Lung microvascular endothelial cell (primary cell): ENCODE measurements at regions not wholly inside any gene's neighbourhood (a gene's known extent, or its start where the extent isn't known, plus 50 kb on each side); places are given as distances from the start of the nearest gene placed in this dataset.
"Not testable (repeated sequence)": the region's sequence is repeated elsewhere in the genome, so short reads cannot be mapped to it uniquely, and the experiment has no call there.

Experiments used
- DNase-seq, 2 donors: peaks; one replicate each; pipeline versions ENCODE4 v3.0.0 to v3.0.0-alpha.2; 2010; ENCODE audit warnings: low read depth in 2 of 2

GRCh38 chr9:126056312-126057021, 270.2 kb upstream of the MVB12B start:
- no peak for DNase-seq

- no peak for DNase-seq
Observed at GRCh38 chr9:126057121-126057825, 269.4 kb upstream of the MVB12B start.

- no peak for DNase-seq
Observed at GRCh38 chr9:126058011-126058531, 268.6 kb upstream of the MVB12B start.

- DNase-seq: no peak
Observed at GRCh38 chr9:126058591-126058990, 268.0 kb upstream of the MVB12B start.

GRCh38 chr9:126061575-126061974, 265.1 kb upstream of the MVB12B start:
- no peak for DNase-seq

DNA sequence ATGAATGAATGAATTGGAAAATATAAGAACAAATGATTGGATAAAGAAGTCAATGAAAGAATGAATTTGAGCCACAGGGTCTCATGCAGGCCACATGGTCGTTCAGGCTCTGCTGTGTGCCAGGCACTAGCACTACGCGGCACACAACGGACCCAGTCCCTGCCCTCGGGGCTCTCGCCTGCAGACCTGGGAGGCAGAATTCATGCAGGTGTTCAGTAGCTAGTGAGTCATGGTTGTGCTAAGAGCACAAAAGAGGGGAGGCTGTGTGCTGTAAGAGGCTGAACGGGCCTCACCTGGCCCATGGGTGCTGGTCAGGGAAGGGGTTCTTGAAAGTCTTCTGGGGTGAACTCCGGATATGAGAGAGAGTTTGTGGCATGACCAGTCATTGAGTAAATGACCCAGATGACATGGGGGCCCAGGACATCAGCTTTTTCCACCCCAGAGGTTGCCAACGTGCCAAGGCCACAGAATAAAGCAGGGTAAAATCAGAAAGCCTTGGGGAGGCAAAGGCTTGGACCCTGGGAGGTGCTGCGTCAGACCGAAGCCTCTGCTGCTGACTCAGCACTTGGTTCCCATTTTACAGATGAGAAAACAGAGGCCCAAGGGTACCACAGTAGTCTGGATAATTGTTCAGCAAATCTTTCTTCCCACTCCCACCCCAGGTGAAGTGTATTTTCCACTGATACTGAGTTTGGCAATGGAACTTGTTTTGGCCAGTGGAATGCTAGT, 264.3 kb upstream of the MVB12B start:
- no peak for DNase-seq

DNA sequence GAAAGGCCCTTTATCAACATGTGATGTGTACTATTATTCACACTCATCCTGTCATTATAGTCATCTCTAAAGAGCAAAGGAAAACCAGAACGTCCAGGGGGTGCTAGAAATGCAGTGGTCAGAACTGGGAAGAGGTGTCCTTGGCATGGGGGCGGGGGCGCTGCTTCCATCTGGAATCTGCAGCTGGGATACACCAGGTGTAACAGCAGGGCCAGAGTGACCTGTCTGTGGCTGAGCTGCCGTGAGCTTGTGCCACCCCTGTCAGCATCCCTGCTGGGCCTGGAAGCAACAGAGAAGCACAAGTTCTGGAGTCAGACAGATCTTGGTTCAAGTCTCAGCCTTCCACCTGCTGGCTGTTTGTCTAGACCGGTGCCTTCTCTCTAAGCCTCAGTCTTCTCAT, 263.3 kb upstream of the MVB12B start:
- DNase-seq: no peak

- no peak for DNase-seq
Observed at GRCh38 chr9:126066131-126066530, 260.5 kb upstream of the MVB12B start.

DNA sequence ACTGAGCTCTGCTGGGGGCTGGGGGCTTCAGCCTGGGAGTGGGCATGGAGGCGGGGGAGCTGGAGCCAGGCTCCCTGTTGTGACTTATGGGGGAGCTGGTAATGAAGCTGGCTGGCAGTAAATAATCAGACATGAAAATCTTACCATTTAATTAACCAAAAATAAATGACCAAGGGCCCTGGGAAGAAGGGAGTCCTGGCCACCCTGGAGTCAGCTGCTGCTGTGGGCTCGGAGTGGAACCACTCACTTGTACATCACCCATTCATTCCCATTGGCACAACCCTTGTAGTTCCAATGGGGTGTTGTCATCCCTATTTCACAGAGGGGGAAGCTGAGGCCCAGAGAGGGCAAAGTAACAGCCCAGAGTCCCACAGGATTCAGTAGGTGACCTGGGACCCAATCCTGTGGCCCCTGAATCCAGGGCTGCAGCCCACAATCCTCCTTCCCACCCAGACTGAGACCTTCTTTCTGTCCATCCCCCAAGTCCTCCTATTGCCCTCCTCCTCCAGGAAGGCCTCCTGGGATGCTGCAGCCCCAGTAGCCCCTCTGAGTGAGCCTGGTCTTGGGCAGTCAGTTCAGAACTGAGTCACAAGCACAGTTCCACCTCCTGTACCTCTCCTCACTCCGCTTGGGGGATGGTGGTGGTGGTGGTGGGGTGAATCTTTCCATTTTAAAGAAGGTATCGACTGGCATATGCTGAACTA, 259.4 kb upstream of the MVB12B start:
- no peak for DNase-seq

DNA sequence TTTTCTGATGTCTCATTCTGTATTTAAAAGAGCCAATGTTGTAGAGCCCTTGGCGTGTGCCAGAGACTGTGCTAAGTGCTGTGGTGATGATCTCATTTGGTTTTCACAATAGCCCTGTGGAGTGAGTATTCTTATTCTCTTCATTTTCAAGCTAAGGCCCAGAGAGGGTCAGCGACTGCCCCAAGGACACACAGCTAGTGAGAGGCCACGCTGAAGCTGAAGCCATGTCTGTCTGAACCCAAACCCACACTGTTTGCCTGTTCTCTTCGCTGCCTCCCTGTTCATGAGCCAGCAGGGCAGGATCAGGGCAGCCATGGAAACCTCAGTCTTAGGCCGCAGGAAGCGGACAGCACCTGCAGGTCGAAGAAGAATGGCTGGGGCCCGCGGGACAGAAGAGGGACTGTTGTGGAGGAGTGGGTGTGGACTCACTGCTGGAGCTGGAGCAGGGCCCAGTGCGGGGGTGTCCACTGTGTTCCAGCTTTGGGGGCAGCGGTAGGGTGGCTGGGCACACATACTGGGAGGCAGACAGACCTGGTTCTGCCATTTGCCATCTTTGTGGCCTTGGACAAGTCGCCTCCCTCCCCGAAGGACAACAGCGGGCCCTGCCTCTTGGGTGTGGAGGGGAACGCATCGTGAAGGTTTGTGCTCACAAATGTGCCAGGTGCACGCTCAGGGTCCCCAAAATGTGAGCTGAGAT, 257.9 kb upstream of the MVB12B start:
- DNase-seq: no peak

- DNase-seq: no peak
Observed at GRCh38 chr9:126069400-126069955, 257.2 kb upstream of the MVB12B start.

- no peak for DNase-seq
Observed at GRCh38 chr9:126070058-126070655, 256.5 kb upstream of the MVB12B start.

DNA sequence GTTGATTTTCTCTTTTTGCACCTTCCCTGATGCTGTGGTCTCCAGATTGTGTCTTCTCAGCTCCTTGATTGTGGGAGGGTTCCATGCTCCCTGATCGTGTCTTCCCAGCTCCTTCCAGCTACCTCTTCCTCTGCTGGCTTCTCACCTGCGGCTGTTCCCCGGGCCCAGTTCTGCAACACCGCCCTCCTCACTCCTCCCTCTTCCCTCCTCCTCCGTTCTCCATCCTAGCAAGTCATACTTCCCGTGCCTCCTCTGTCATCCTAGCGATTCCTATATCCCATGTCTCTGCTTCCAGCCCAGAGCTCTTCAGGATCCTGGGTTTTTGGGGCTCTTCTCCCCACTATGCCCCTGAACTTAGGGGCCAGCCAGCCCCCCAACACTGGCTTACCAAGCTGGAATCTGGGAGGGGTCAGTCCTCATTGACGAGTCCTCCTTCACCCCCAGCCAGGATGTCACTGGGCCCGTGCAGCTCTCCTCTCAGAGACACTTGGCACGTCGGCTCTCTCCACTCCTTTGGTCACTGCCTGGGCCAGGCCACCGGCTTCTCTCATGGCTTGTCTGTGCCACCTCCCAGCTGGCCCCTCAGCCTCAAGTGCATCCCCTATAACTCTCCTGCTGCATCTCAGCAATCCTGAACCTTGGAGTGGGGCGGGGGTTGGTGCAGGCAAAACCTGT, 255.4 kb upstream of the MVB12B start:
- DNase-seq: no peak

GRCh38 chr9:126077656-126078055, 249.0 kb upstream of the MVB12B start:
- not testable (repeated sequence) for DNase-seq

- DNase-seq: no peak
Observed at GRCh38 chr9:126080641-126081040, 246.0 kb upstream of the MVB12B start.

- DNase-seq: no peak
Observed at GRCh38 chr9:126081746-126082145, 244.9 kb upstream of the MVB12B start.

- no peak for DNase-seq
Observed at GRCh38 chr9:126084008-126084407, 242.6 kb upstream of the MVB12B start.

GRCh38 chr9:126084696-126085095, 241.9 kb upstream of the MVB12B start:
- no peak for DNase-seq

DNA sequence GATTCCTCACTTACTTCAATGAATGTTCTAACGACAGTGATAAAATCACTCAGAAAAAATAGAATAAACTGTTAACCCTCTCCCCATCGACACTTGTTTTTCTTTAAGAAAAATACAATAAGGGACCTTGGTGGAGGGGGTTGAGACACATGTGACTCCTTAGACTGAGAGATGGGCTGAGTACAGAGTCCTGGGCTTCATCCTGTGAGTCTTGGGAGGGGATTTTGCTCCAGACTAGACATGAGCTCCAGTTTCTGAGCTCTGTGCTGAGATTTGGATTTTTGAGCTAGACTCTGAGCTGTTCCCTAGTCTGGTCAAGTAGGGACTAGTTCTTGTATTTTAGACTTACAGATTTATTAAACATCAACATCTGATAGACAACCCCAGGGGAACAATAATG, 241.5 kb upstream of the MVB12B start:
- DNase-seq: no peak

DNA sequence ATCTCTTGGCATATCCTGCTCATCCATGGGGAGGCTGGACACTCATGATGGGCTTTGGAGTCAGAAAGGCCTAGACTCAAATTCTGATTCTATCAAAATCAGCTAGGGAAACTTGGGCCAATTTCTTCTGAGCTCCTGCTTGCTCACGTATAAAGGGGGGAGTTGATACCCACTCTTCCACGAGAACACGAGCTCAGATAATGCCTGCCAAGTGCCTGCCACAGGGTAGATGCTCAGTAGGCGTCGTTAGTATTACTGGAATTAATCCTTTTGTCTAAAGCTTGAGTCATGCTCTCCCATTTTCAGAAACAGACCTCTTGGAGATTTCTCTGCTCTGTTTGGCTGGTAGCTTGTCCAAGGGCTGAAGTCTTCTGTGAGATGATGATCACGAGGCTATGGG, 238.3 kb upstream of the MVB12B start:
- no peak for DNase-seq
